PC-9 (cell line): ENCODE measurements at regions not wholly inside any gene's neighbourhood (a gene's known extent, or its start where the extent isn't known, plus 50 kb on each side); places are given as distances from the start of the nearest gene placed in this dataset.

Experiments used
- BruUV-seq: library from RNA; stranded (reverse); fragments of 400-500 nt; replicated peaks from 2 replicates; lab custom pipeline; 2021; lab: Mats Ljungman, UMichigan
- CTCF ChIA-PET: fragments of 300-600 bp; sonication (Branson Sonifier 250); formaldehyde crosslinking; loops from one replicate; lab custom pipeline; 2022; ENCODE audit warnings: antibody characterized with exemption; lab: Charles Lee
- POLR2A ChIA-PET: fragments of 300-600 bp; sonication (Branson Sonifier 250); formaldehyde crosslinking; loops from one replicate; lab custom pipeline; 2022; ENCODE audit warnings: antibody characterized with exemption; ENCODE audit not compliant: unreplicated experiment; lab: Charles Lee
- DNase-seq, 2 experiments: peaks; one replicate each; pipeline versions ENCODE4 v3.0.0 to v3.0.0-alpha.2; 2015 to 2022; ENCODE audit warnings: mixed read lengths in 1 of 2
- H2AFZ ChIP-seq: fragments of 200-600 bp; sonication (generic); 2 replicates; pipeline ENCODE4 v1.8.1; 2017; ENCODE audit warnings: antibody characterized with exemption
- H3F3A ChIP-seq: fragments of 200-600 bp; sonication (generic); 2 replicates; pipeline ENCODE4 v1.8.1; 2017; ENCODE audit warnings: antibody characterized with exemption, mild to moderate bottlenecking, low read depth; ENCODE audit not compliant: insufficient read depth
- H3K27ac ChIP-seq: fragments of 200-600 bp; sonication (generic); 2 replicates; pipeline ENCODE4 v1.6.1; 2016; ENCODE audit warnings: mixed run types
- H3K27me3 ChIP-seq: fragments of 200-600 bp; sonication (generic); 2 replicates; pipeline ENCODE4 v1.6.1; 2016; ENCODE audit warnings: low read depth, mixed run types; ENCODE audit not compliant: insufficient read depth
- H3K36me3 ChIP-seq: fragments of 200-600 bp; sonication (generic); 2 replicates; pipeline ENCODE4 v1.6.1; 2016; ENCODE audit warnings: low read depth, mixed run types
- H3K4me1 ChIP-seq: fragments of 200-600 bp; sonication (generic); replicated peaks from 2 replicates; pipeline ENCODE4 v1.6.1; 2016; ENCODE audit warnings: mixed run types; ENCODE audit not compliant: insufficient read depth
- H3K4me2 ChIP-seq: fragments of 200-600 bp; sonication (generic); 2 replicates; pipeline ENCODE4 v1.6.1; 2017; ENCODE audit warnings: mixed run types
- H3K4me3 ChIP-seq: fragments of 200-600 bp; sonication (generic); 2 replicates; pipeline ENCODE4 v1.6.1; 2016; ENCODE audit warnings: mixed run types
- H3K79me2 ChIP-seq: fragments of 200-600 bp; sonication (generic); 2 replicates; pipeline ENCODE4 v1.6.1; 2017; ENCODE audit warnings: low read depth, mixed run types
- H3K9me2 ChIP-seq: fragments of 200-600 bp; sonication (generic); 2 replicates; pipeline ENCODE4 v1.8.1; 2017; ENCODE audit warnings: mild to moderate bottlenecking; ENCODE audit not compliant: insufficient read depth
- H3K9me3 ChIP-seq: fragments of 200-600 bp; sonication (generic); 2 replicates; pipeline ENCODE4 v1.8.1; 2016; ENCODE audit warnings: low read depth; ENCODE audit not compliant: insufficient read depth
- H4K20me1 ChIP-seq: fragments of 200-600 bp; sonication (generic); 2 replicates; pipeline ENCODE4 v1.8.1; 2017; ENCODE audit not compliant: insufficient read depth
- CTCF ChIP-seq: fragments of 200-600 bp; sonication (generic); conservative IDR thresholded peaks from 2 replicates; pipeline ENCODE4 v1.6.1; 2017; ENCODE audit warnings: mixed run types, antibody characterized with exemption, mild to moderate bottlenecking, moderate library complexity
- EZH2 ChIP-seq: fragments of 200-600 bp; sonication (generic); IDR thresholded peaks from 2 replicates; pipeline ENCODE4 v1.8.0; 2017; ENCODE audit warnings: antibody characterized with exemption, low read depth
- intact Hi-C: fragments of 100-400 bp; cut with micrococcal nuclease; formaldehyde crosslinking; loops from one replicate; pipeline ENCODE4 v1.10.0; 2022; ENCODE audit not compliant: unreplicated experiment

- no peaks in the 10 kb centered on the region for H3K9me3 ChIP-seq
- no peak overlapping the region for H3K27ac ChIP-seq
- DNase-seq = no peak
- CTCF ChIA-PET = no interaction called here
- no TSS peak for BruUV-seq
- H3K4me3 ChIP-seq = no peak overlapping the region
- no peaks in the 10 kb centered on the region for H3K36me3 ChIP-seq
- no peaks in the 10 kb centered on the region for H4K20me1 ChIP-seq
- H2AFZ ChIP-seq = no peak overlapping the region
- no peaks in the 10 kb centered on the region for H3K9me2 ChIP-seq
- POLR2A ChIA-PET = no interaction called here
- no peaks in the 10 kb centered on the region for H3K27me3 ChIP-seq
- H3F3A ChIP-seq = no peaks in the 10 kb centered on the region
- no peak overlapping the region for H3K4me2 ChIP-seq
- no peaks in the 10 kb centered on the region for H3K4me1 ChIP-seq
- no peaks in the 10 kb centered on the region for H3K79me2 ChIP-seq
- TF ChIP-seq CTCF (no peak), EZH2 (no peak)
- intact Hi-C loops = no loop called here
Measured at GRCh38 chr16:64182985-64183384, 938.9 kb downstream of the CDH11 start.

GRCh38 chr16:64181271-64181925 is 940.5 kb downstream of the CDH11 start:
- BruUV-seq = no TSS peak
- no peak overlapping the region for H3K4me3 ChIP-seq
- H3F3A ChIP-seq = no peaks in the 10 kb centered on the region
- intact Hi-C loops = no loop called here
- H3K4me2 ChIP-seq = no peak overlapping the region
- H3K27ac ChIP-seq = no peak overlapping the region
- no peak for TF ChIP-seq CTCF
- no peak for TF ChIP-seq EZH2
- H3K4me1 ChIP-seq = no peaks in the 10 kb centered on the region
- no peak overlapping the region for H2AFZ ChIP-seq
- CTCF ChIA-PET = no interaction called here
- H3K27me3 ChIP-seq = no peaks in the 10 kb centered on the region
- H4K20me1 ChIP-seq = no peaks in the 10 kb centered on the region
- POLR2A ChIA-PET = no interaction called here
- H3K9me3 ChIP-seq = no peaks in the 10 kb centered on the region
- H3K79me2 ChIP-seq = no peaks in the 10 kb centered on the region
- DNase-seq = no peak
- no peaks in the 10 kb centered on the region for H3K9me2 ChIP-seq
- no peaks in the 10 kb centered on the region for H3K36me3 ChIP-seq

DNA sequence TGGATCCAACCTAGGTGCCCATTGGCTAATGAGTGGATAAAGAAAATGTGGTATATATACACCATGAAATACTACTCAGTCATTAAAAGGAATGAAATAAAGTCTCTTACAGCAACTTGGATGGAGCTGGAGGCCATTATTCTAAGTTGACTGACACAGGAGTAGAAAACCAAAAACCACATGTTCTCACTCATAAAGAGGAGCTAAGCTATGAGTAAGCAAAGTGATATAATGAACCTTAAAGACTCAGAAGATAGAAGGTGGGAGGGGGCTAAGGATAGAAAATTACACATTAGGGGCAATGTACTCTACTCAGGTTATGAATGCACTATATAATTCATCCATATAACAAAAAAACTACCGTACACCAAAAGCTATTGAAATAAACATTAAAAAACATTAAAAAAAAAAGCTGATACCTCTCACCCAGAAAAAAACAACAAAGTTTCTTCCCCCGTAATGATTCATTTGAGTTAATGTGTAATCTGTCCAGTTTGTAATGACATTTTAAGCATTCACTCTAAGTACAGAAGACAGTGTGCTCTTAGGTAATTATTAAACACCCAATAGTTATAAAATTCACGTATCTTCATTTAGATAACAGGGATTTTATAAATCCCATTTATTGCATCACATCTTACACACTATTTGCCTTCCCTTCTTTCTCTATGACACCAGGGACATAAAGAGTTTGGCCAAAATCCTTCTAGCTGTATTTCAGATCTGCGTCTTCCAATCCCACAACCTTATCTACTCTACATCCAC is 941.5 kb downstream of the CDH11 start:
- H2AFZ ChIP-seq = no peak overlapping the region
- no peak overlapping the region for H3K4me2 ChIP-seq
- H4K20me1 ChIP-seq = no peaks in the 10 kb centered on the region
- H3K27ac ChIP-seq = no peak overlapping the region
- H3K4me1 ChIP-seq = no peaks in the 10 kb centered on the region
- CTCF ChIA-PET = no interaction called here
- no peaks in the 10 kb centered on the region for H3K36me3 ChIP-seq
- POLR2A ChIA-PET = no interaction called here
- no TSS peak for BruUV-seq
- H3F3A ChIP-seq = no peaks in the 10 kb centered on the region
- H3K4me3 ChIP-seq = no peak overlapping the region
- TF ChIP-seq EZH2 (no peak), CTCF (no peak)
- H3K27me3 ChIP-seq = no peaks in the 10 kb centered on the region
- no peak for DNase-seq
- intact Hi-C loops = no loop called here
- no peaks in the 10 kb centered on the region for H3K9me2 ChIP-seq
- H3K79me2 ChIP-seq = no peaks in the 10 kb centered on the region
- H3K9me3 ChIP-seq = no peaks in the 10 kb centered on the region
